ENCODE measurements at regions not wholly inside any gene's neighbourhood (a gene's known extent, or its start where the extent isn't known, plus 50 kb on each side); places are given as distances from the start of the nearest gene placed in this dataset.

GRCh38 chr6:56377295-56377694 is 129.9 kb upstream of the COL21A1 start:
- Histone ChIP-seq H3T11ph (ENCODE audit: low read length) (no peak overlapping the region), H3K27ac (ENCODE audit: insufficient read length, low read depth, low read length) (no peak overlapping the region), H2BK5ac (ENCODE audit: insufficient read length, low read length) (no peak overlapping the region), H2BK120ac (ENCODE audit: low read depth, low read length, poor library complexity, severe bottlenecking) (no peak overlapping the region), H3K79me2 (ENCODE audit: insufficient read depth, low read length) (no peaks in the 10 kb centered on the region), H3K4me1 (ENCODE audit: insufficient read depth, low read length) (no peaks in the 10 kb centered on the region), H2BK12ac (ENCODE audit: insufficient read length, low read depth, low read length) (no peak overlapping the region), H3K14ac (ENCODE audit: insufficient read depth, low read length) (no peak overlapping the region), H2BK20ac (ENCODE audit: low read depth, low read length, poor library complexity, severe bottlenecking) (no peak overlapping the region), H3K56ac (ENCODE audit: insufficient read length, low read depth, low read length) (no peak overlapping the region), H3K23me2 (ENCODE audit: insufficient read length, low read depth, low read length, poor library complexity, severe bottlenecking) (no peaks in the 10 kb centered on the region), H2AFZ (ENCODE audit: low read length) (no peak overlapping the region), H3K9ac (ENCODE audit: extremely low read depth, insufficient read length, low read length) (no peak overlapping the region), H3K23ac (ENCODE audit: insufficient read length, low read depth, low read length) (no peak overlapping the region), H4K5ac (ENCODE audit: insufficient read length, low read depth, low read length) (no peak overlapping the region), H4K8ac (replicated peaks; ENCODE audit: insufficient read length, low read depth, low read length) (no peak overlapping the region), H2BK15ac (ENCODE audit: low read depth, low read length) (no peak overlapping the region), H2AK5ac (ENCODE audit: insufficient read length, low read length) (no peak overlapping the region), H3K9me3 (ENCODE audit: control insufficient read depth, low read depth, low read length) (no peaks in the 10 kb centered on the region), H3K4me2 (ENCODE audit: insufficient read depth, insufficient read length, low read length) (no peak overlapping the region), H3K79me1 (ENCODE audit: insufficient read depth, low read depth, low read length, poor library complexity, severe bottlenecking) (no peaks in the 10 kb centered on the region), H4K91ac (ENCODE audit: insufficient read length, low read depth, low read length) (no peak overlapping the region), H3K18ac (ENCODE audit: insufficient read length, low read depth, low read length) (no peak overlapping the region), H4K20me1 (ENCODE audit: control insufficient read depth, insufficient read depth, insufficient read length) (no peaks in the 10 kb centered on the region), H3K27me3 (ENCODE audit: insufficient read depth, low read length) (no peaks in the 10 kb centered on the region), H3K4ac (ENCODE audit: low read depth, low read length) (no peak overlapping the region)
- no peak overlapping the region for H3K4me3 Mint-ChIP-seq
- WGBS (ENCODE audit: extremely low coverage, insufficient read length, low lambda C conversion rate) = no CpG with 5 or more reads among the region's 2 CpGs
- H3K9me3 Mint-ChIP-seq = no peaks in the 10 kb centered on the region; a peak in 1 of 5 replicates
- H3K27me3 Mint-ChIP-seq (ENCODE audit: low read depth) = no peaks in the 10 kb centered on the region
- H3K27ac Mint-ChIP-seq = no peak overlapping the region; a peak in 1 of 7 replicates
- no peak for TF ChIP-seq CTCF (conservative IDR thresholded peaks at IDR 0.05)
- H3K4me1 Mint-ChIP-seq = no peaks in the 10 kb centered on the region
- no peaks in the 10 kb centered on the region for H3K36me3 Mint-ChIP-seq (ENCODE audit: insufficient read depth in 1 of 3, low read depth in 3 of 3)
- DNase-seq = no peak
